T-helper 1 cell treated with Interleukin-12 subunit alpha and Interleukin-12 subunit beta and Interleukin-4 antibody, amounts not matched to agents 30 μg/mL and 1 μg/mL, for 36 hours (primary cell): ENCODE measurements at regions not wholly inside any gene's neighbourhood (a gene's known extent, or its start where the extent isn't known, plus 50 kb on each side); places are given as distances from the start of the nearest gene placed in this dataset.

ENCODE experiments used
- H3K27ac Mint-ChIP-seq: one replicate; pipeline ENCODE4 v1.8.0; 2021; ENCODE audit warnings: mild to moderate bottlenecking, mixed read lengths
- H3K27me3 Mint-ChIP-seq: one replicate; pipeline ENCODE4 v1.8.0; 2021; ENCODE audit warnings: low read depth, mixed read lengths
- H3K36me3 Mint-ChIP-seq: one replicate; pipeline ENCODE4 v1.8.0; 2021; ENCODE audit warnings: low read depth, mixed read lengths
- H3K4me1 Mint-ChIP-seq: one replicate; pipeline ENCODE4 v1.8.0; 2021; ENCODE audit warnings: low read depth, mixed read lengths
- H3K4me3 Mint-ChIP-seq: one replicate; pipeline ENCODE4 v1.8.0; 2021; ENCODE audit warnings: mild to moderate bottlenecking, moderate library complexity, mixed read lengths
- H3K9me3 Mint-ChIP-seq: one replicate; pipeline ENCODE4 v1.8.0; 2021; ENCODE audit warnings: mixed read lengths

- Mint-ChIP-seq H3K27me3 (no peaks in the 10 kb centered on the region), H3K4me1 (no peaks in the 10 kb centered on the region), H3K27ac (no peak overlapping the region), H3K36me3 (no peaks in the 10 kb centered on the region), H3K9me3 (peaks cover 3% of the 10 kb centered on the region), H3K4me3 (no peak overlapping the region)
These were observed 241.9 kb upstream of the NWD2 start for GRCh38 chr4:37002625-37003024.

GRCh38 chr4:37008199-37008598 lies 236.3 kb upstream of the NWD2 start:
- Mint-ChIP-seq H3K27ac (no peak overlapping the region), H3K27me3 (no peaks in the 10 kb centered on the region), H3K9me3 (no peaks in the 10 kb centered on the region), H3K4me3 (no peak overlapping the region), H3K36me3 (no peaks in the 10 kb centered on the region), H3K4me1 (no peaks in the 10 kb centered on the region)

GRCh38 chr4:37014584-37014983 lies 230.0 kb upstream of the NWD2 start:
- Mint-ChIP-seq H3K4me1 (no peaks in the 10 kb centered on the region), H3K27ac (no peak overlapping the region), H3K36me3 (no peaks in the 10 kb centered on the region), H3K9me3 (no peaks in the 10 kb centered on the region), H3K4me3 (no peak overlapping the region), H3K27me3 (no peaks in the 10 kb centered on the region)

GRCh38 chr4:37015391-37015790 lies 229.2 kb upstream of the NWD2 start:
- H3K4me1 Mint-ChIP-seq = no peaks in the 10 kb centered on the region
- no peaks in the 10 kb centered on the region for H3K9me3 Mint-ChIP-seq
- no peaks in the 10 kb centered on the region for H3K27me3 Mint-ChIP-seq
- H3K36me3 Mint-ChIP-seq = no peaks in the 10 kb centered on the region
- H3K4me3 Mint-ChIP-seq = no peak overlapping the region
- no peak overlapping the region for H3K27ac Mint-ChIP-seq

GRCh38 chr4:37023504-37023903 lies 221.0 kb upstream of the NWD2 start:
- no peaks in the 10 kb centered on the region for H3K9me3 Mint-ChIP-seq
- H3K27ac Mint-ChIP-seq = no peak overlapping the region
- no peaks in the 10 kb centered on the region for H3K36me3 Mint-ChIP-seq
- H3K27me3 Mint-ChIP-seq = no peaks in the 10 kb centered on the region
- no peaks in the 10 kb centered on the region for H3K4me1 Mint-ChIP-seq
- no peak overlapping the region for H3K4me3 Mint-ChIP-seq

- Mint-ChIP-seq H3K4me1 (no peaks in the 10 kb centered on the region), H3K4me3 (no peak overlapping the region), H3K9me3 (no peaks in the 10 kb centered on the region), H3K36me3 (no peaks in the 10 kb centered on the region), H3K27me3 (no peaks in the 10 kb centered on the region), H3K27ac (no peak overlapping the region)
These were observed 220.5 kb upstream of the NWD2 start for GRCh38 chr4:37023996-37024395.

GRCh38 chr4:37040816-37041215 lies 203.7 kb upstream of the NWD2 start:
- Mint-ChIP-seq H3K27me3 (peaks cover 3% of the 10 kb centered on the region), H3K9me3 (peaks cover 3% of the 10 kb centered on the region), H3K4me3 (no peak overlapping the region), H3K27ac (no peak overlapping the region), H3K4me1 (no peaks in the 10 kb centered on the region), H3K36me3 (no peaks in the 10 kb centered on the region)

GRCh38 chr4:37043342-37043741 lies 201.2 kb upstream of the NWD2 start:
- H3K27me3 Mint-ChIP-seq = peaks cover 3% of the 10 kb centered on the region
- H3K27ac Mint-ChIP-seq = no peak overlapping the region
- H3K36me3 Mint-ChIP-seq = no peaks in the 10 kb centered on the region
- no peaks in the 10 kb centered on the region for H3K4me1 Mint-ChIP-seq
- H3K9me3 Mint-ChIP-seq = peaks cover 3% of the 10 kb centered on the region
- no peak overlapping the region for H3K4me3 Mint-ChIP-seq

GRCh38 chr4:37051111-37051510 lies 193.4 kb upstream of the NWD2 start:
- H3K27ac Mint-ChIP-seq = no peak overlapping the region
- no peaks in the 10 kb centered on the region for H3K9me3 Mint-ChIP-seq
- no peak overlapping the region for H3K4me3 Mint-ChIP-seq
- H3K36me3 Mint-ChIP-seq = no peaks in the 10 kb centered on the region
- H3K4me1 Mint-ChIP-seq = no peaks in the 10 kb centered on the region
- no peaks in the 10 kb centered on the region for H3K27me3 Mint-ChIP-seq

- no peaks in the 10 kb centered on the region for H3K9me3 Mint-ChIP-seq
- H3K27me3 Mint-ChIP-seq = no peaks in the 10 kb centered on the region
- H3K4me1 Mint-ChIP-seq = no peaks in the 10 kb centered on the region
- no peaks in the 10 kb centered on the region for H3K36me3 Mint-ChIP-seq
- H3K4me3 Mint-ChIP-seq = no peak overlapping the region
- no peak overlapping the region for H3K27ac Mint-ChIP-seq
These were observed 192.7 kb upstream of the NWD2 start for GRCh38 chr4:37051866-37052265.

GRCh38 chr4:37054531-37055077 lies 189.9 kb upstream of the NWD2 start:
- no peaks in the 10 kb centered on the region for H3K9me3 Mint-ChIP-seq
- no peak overlapping the region for H3K27ac Mint-ChIP-seq
- H3K36me3 Mint-ChIP-seq = no peaks in the 10 kb centered on the region
- H3K27me3 Mint-ChIP-seq = no peaks in the 10 kb centered on the region
- H3K4me3 Mint-ChIP-seq = no peak overlapping the region
- H3K4me1 Mint-ChIP-seq = no peaks in the 10 kb centered on the region

- H3K27me3 Mint-ChIP-seq = no peaks in the 10 kb centered on the region
- no peaks in the 10 kb centered on the region for H3K9me3 Mint-ChIP-seq
- no peak overlapping the region for H3K4me3 Mint-ChIP-seq
- H3K27ac Mint-ChIP-seq = no peak overlapping the region
- no peaks in the 10 kb centered on the region for H3K4me1 Mint-ChIP-seq
- H3K36me3 Mint-ChIP-seq = no peaks in the 10 kb centered on the region
These were observed 185.7 kb upstream of the NWD2 start for GRCh38 chr4:37058826-37059225.

GRCh38 chr4:37066159-37066558 lies 178.4 kb upstream of the NWD2 start:
- Mint-ChIP-seq H3K27me3 (no peaks in the 10 kb centered on the region), H3K4me3 (no peak overlapping the region), H3K27ac (no peak overlapping the region), H3K9me3 (no peaks in the 10 kb centered on the region), H3K4me1 (no peaks in the 10 kb centered on the region), H3K36me3 (no peaks in the 10 kb centered on the region)

- peaks cover 2% of the 10 kb centered on the region for H3K4me1 Mint-ChIP-seq
- H3K27me3 Mint-ChIP-seq = no peaks in the 10 kb centered on the region
- no peak overlapping the region for H3K4me3 Mint-ChIP-seq
- H3K9me3 Mint-ChIP-seq = peaks cover 9% of the 10 kb centered on the region
- H3K27ac Mint-ChIP-seq = no peak overlapping the region
- H3K36me3 Mint-ChIP-seq = no peaks in the 10 kb centered on the region
These were observed 176.0 kb upstream of the NWD2 start for GRCh38 chr4:37068580-37068979.

- no peaks in the 10 kb centered on the region for H3K27me3 Mint-ChIP-seq
- H3K9me3 Mint-ChIP-seq = peaks cover 9% of the 10 kb centered on the region
- no peak overlapping the region for H3K27ac Mint-ChIP-seq
- H3K4me1 Mint-ChIP-seq = peaks cover 2% of the 10 kb centered on the region
- no peak overlapping the region for H3K4me3 Mint-ChIP-seq
- H3K36me3 Mint-ChIP-seq = no peaks in the 10 kb centered on the region
These were observed 174.5 kb upstream of the NWD2 start for GRCh38 chr4:37070041-37070440.

- H3K27me3 Mint-ChIP-seq = no peaks in the 10 kb centered on the region
- H3K4me1 Mint-ChIP-seq = peaks cover 2% of the 10 kb centered on the region
- no peak overlapping the region for H3K27ac Mint-ChIP-seq
- no peaks in the 10 kb centered on the region for H3K36me3 Mint-ChIP-seq
- H3K9me3 Mint-ChIP-seq = peaks cover 9% of the 10 kb centered on the region
- H3K4me3 Mint-ChIP-seq = no peak overlapping the region
These were observed 173.0 kb upstream of the NWD2 start for GRCh38 chr4:37071576-37071975.
